SK-N-SH treated with all-trans-retinoic acid at 6 μM for 48 hours (cell line): ENCODE measurements at regions not wholly inside any gene's neighbourhood (a gene's known extent, or its start where the extent isn't known, plus 50 kb on each side); places are given as distances from the start of the nearest gene placed in this dataset.
A peak's percentile ranks its signal among the peaks of the same experiment; 100 is the strongest.

Experiments
- ATAC-seq: fragments of 200-7000 bp; cut with Tn5 transposase; 3 replicates; pipeline ENCODE4 v1.9.1; 2020; ENCODE audit warnings: mild to moderate bottlenecking, moderate library complexity
- ARNTL ChIP-seq: fragments of 450-650 bp; formaldehyde crosslinking; IDR thresholded peaks from 2 replicates; pipeline ENCODE4 v1.5.0; 2020; ENCODE audit warnings: low read depth, mild to moderate bottlenecking, moderate library complexity, borderline replicate concordance
- BACH2 ChIP-seq: fragments of 250-450 bp; sonication (Bioruptor Pico); IDR thresholded peaks from 2 replicates; pipeline ENCODE4 v1.9.0; 2021; ENCODE audit warnings: mild to moderate bottlenecking, borderline replicate concordance
- CSDC2 ChIP-seq: fragments of 250-450 bp; sonication (Bioruptor Pico); IDR thresholded peaks from 2 replicates; pipeline ENCODE4 v1.5.0; 2020; ENCODE audit warnings: mild to moderate bottlenecking, moderate library complexity
- ESRRG ChIP-seq: fragments of 250-450 bp; sonication (Bioruptor Pico); IDR thresholded peaks from 2 replicates; pipeline ENCODE4 v1.6.1; 2021; ENCODE audit warnings: mild to moderate bottlenecking
- GLIS3 ChIP-seq: fragments of 250-450 bp; sonication (Bioruptor Pico); IDR thresholded peaks from 2 replicates; pipeline ENCODE4 v1.5.0; 2020; ENCODE audit warnings: mild to moderate bottlenecking, moderate library complexity
- ISL1 ChIP-seq: fragments of 250-450 bp; sonication (Bioruptor Pico); IDR thresholded peaks from 2 replicates; pipeline ENCODE4 v2.1.2; 2022; ENCODE audit warnings: mild to moderate bottlenecking, moderate library complexity
- PPARA ChIP-seq: fragments of 250-450 bp; sonication (Bioruptor Pico); IDR thresholded peaks from 2 replicates; pipeline ENCODE4 v1.5.0; 2020; ENCODE audit warnings: mild to moderate bottlenecking, borderline replicate concordance
- RARB ChIP-seq: fragments of 250-450 bp; sonication (Bioruptor Pico); IDR thresholded peaks from 2 replicates; pipeline ENCODE4 v1.8.0; 2021; ENCODE audit warnings: mild to moderate bottlenecking, moderate library complexity
- SNAI2 ChIP-seq: fragments of 250-450 bp; sonication (Bioruptor Pico); IDR thresholded peaks from 2 replicates; pipeline ENCODE4 v1.5.0; 2020; ENCODE audit warnings: mild to moderate bottlenecking, moderate library complexity
- TOX ChIP-seq: fragments of 250-450 bp; sonication (Bioruptor Pico); IDR thresholded peaks from 2 replicates; pipeline ENCODE4 v1.8.0; 2021; ENCODE audit warnings: mild to moderate bottlenecking, moderate library complexity, borderline replicate concordance
- ZC3H10 ChIP-seq: fragments of 250-450 bp; sonication (Bioruptor Pico); IDR thresholded peaks from 2 replicates; pipeline ENCODE4 v1.5.1; 2021; ENCODE audit warnings: mild to moderate bottlenecking, moderate library complexity
- ZFP3 ChIP-seq: fragments of 250-450 bp; sonication (Bioruptor Pico); IDR thresholded peaks from 2 replicates; pipeline ENCODE4 v1.5.0; 2020; ENCODE audit warnings: mild to moderate bottlenecking, moderate library complexity
- ZFP30 ChIP-seq: fragments of 450-650 bp; formaldehyde crosslinking; IDR thresholded peaks from 2 replicates; pipeline ENCODE4 v1.5.0; 2022; ENCODE audit warnings: mild to moderate bottlenecking, moderate library complexity
- ZNF565 ChIP-seq: fragments of 450-650 bp; formaldehyde crosslinking; conservative IDR thresholded peaks from 2 replicates; pipeline ENCODE4 v1.5.0; 2020; ENCODE audit warnings: low read depth, mild to moderate bottlenecking, moderate library complexity
- ZNF8 ChIP-seq: fragments of 450-650 bp; formaldehyde crosslinking; IDR thresholded peaks from 2 replicates; pipeline ENCODE4 v1.5.0; 2020; ENCODE audit warnings: mild to moderate bottlenecking, moderate library complexity
- TF ChIP-seq, protein P1 (sequence below): fragments of 250-450 bp; sonication (Bioruptor Pico); IDR thresholded peaks from 2 replicates; pipeline ENCODE4 v1.5.1; 2021; ENCODE audit warnings: mild to moderate bottlenecking, moderate library complexity
- TF ChIP-seq, protein P2 (sequence below): fragments of 250-450 bp; sonication (Bioruptor Pico); IDR thresholded peaks from 2 replicates; pipeline ENCODE4 v1.8.0; 2020; ENCODE audit warnings: mild to moderate bottlenecking, moderate library complexity, borderline replicate concordance
- TF ChIP-seq, protein P3 (sequence below): fragments of 250-450 bp; sonication (Bioruptor Pico); IDR thresholded peaks from 2 replicates; pipeline ENCODE4 v1.8.0; 2021; ENCODE audit warnings: low read depth, mild to moderate bottlenecking, moderate library complexity, borderline replicate concordance
- TF ChIP-seq, protein P4 (sequence below): fragments of 250-450 bp; sonication (Bioruptor Pico); IDR thresholded peaks from 2 replicates; pipeline ENCODE4 v1.5.1; 2020; ENCODE audit warnings: low read depth, mild to moderate bottlenecking, moderate library complexity

DNA sequence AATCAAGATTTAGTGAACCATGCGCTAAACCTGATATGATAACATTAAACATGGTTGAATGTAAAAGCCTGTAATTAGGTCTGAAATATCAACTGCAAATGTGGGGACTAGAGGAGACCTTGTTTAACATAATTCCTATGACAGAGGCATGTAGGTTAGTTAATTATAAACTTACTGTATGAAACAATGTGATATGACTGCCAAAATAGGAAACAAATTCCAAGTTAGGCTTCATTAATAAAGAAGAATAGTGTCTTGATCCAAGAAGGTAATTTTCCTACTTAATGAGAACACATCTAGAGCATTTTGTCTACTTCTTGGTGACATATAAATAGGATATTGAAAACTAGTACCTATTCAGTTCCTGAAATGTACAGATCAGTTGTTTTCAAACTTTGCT is 136.2 kb upstream of the TARS1 start:
- TF ChIP-seq, protein P1, sequence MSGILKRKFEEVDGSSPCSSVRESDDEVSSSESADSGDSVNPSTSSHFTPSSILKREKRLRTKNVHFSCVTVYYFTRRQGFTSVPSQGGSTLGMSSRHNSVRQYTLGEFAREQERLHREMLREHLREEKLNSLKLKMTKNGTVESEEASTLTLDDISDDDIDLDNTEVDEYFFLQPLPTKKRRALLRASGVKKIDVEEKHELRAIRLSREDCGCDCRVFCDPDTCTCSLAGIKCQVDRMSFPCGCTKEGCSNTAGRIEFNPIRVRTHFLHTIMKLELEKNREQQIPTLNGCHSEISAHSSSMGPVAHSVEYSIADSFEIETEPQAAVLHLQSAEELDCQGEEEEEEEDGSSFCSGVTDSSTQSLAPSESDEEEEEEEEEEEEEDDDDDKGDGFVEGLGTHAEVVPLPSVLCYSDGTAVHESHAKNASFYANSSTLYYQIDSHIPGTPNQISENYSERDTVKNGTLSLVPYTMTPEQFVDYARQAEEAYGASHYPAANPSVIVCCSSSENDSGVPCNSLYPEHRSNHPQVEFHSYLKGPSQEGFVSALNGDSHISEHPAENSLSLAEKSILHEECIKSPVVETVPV: no peak
- no peak for TF ChIP-seq ZFP3 (CRISPR knock-in tag)
- no peak for TF ChIP-seq TOX (CRISPR knock-in tag)
- TF ChIP-seq, protein P2, sequence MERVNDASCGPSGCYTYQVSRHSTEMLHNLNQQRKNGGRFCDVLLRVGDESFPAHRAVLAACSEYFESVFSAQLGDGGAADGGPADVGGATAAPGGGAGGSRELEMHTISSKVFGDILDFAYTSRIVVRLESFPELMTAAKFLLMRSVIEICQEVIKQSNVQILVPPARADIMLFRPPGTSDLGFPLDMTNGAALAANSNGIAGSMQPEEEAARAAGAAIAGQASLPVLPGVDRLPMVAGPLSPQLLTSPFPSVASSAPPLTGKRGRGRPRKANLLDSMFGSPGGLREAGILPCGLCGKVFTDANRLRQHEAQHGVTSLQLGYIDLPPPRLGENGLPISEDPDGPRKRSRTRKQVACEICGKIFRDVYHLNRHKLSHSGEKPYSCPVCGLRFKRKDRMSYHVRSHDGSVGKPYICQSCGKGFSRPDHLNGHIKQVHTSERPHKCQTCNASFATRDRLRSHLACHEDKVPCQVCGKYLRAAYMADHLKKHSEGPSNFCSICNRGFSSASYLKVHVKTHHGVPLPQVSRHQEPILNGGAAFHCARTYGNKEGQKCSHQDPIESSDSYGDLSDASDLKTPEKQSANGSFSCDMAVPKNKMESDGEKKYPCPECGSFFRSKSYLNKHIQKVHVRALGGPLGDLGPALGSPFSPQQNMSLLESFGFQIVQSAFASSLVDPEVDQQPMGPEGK: no peak
- TF ChIP-seq BACH2 (CRISPR knock-in tag): no peak
- no peak for ATAC-seq

DNA sequence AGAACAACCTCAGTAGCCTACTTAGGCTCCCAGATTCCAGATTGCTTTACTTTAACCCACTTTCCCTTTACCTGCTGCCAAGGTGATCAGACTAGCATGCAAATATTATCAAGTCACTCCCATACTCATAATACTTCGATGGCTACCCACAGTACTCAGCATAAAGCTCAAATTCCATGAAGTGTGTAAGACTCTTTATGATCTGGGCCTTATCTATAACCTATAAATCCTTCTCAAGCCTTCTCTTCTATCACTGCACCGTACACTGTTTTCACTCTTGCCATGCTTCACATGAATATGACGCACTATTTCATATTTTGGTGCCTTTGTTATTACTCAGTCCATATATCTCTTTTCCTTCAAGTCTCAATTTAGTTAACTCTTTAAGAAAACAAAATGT is 135.2 kb upstream of the TARS1 start:
- TF ChIP-seq ZFP3 (CRISPR knock-in tag) (no peak), ZC3H10 (CRISPR knock-in tag) (no peak), GLIS3 (CRISPR knock-in tag) (no peak), ISL1 (CRISPR knock-in tag) (no peak), SNAI2 (no peak)
- TF ChIP-seq, protein P3, sequence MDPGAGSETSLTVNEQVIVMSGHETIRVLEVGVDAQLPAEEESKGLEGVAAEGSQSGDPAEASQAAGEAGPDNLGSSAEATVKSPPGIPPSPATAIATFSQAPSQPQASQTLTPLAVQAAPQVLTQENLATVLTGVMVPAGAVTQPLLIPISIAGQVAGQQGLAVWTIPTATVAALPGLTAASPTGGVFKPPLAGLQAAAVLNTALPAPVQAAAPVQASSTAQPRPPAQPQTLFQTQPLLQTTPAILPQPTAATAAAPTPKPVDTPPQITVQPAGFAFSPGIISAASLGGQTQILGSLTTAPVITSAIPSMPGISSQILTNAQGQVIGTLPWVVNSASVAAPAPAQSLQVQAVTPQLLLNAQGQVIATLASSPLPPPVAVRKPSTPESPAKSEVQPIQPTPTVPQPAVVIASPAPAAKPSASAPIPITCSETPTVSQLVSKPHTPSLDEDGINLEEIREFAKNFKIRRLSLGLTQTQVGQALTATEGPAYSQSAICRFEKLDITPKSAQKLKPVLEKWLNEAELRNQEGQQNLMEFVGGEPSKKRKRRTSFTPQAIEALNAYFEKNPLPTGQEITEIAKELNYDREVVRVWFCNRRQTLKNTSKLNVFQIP (CRISPR knock-in tag): no peak
- TF ChIP-seq, protein P1: no peak
- ATAC-seq: no peak

DNA sequence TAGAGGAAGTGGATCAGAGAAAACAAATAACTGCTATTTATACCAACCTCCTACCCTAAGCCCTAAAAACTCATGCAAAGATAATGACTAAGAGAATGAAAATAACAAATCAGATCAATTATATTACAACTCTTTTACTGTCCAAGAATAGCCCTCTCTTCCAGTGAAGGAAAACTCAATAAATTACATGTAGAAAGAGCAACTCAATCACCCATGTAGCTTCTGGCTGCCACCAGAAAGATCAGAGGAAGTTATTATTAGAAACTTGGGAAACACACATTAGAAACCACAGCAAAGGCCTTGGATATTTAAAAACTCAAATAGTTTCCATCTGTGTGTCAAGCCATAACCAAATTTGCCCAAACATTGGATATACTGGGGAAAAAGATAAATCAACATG is 134.0 kb upstream of the TARS1 start:
- TF ChIP-seq RARB (0 out of 2 replicates have a peak, but pooled peaks have one; percentile 43), ZFP30 (no peak), ZFP3 (CRISPR knock-in tag) (no peak), TOX (CRISPR knock-in tag) (peak; percentile 87; the same call in 1 of the 2 replicates), ZC3H10 (CRISPR knock-in tag) (peak; percentile 73)
- TF ChIP-seq, all 23 proteins: peak for 3
- ATAC-seq: peak; percentile 4; the same call in 1 of the 3 replicates

DNA sequence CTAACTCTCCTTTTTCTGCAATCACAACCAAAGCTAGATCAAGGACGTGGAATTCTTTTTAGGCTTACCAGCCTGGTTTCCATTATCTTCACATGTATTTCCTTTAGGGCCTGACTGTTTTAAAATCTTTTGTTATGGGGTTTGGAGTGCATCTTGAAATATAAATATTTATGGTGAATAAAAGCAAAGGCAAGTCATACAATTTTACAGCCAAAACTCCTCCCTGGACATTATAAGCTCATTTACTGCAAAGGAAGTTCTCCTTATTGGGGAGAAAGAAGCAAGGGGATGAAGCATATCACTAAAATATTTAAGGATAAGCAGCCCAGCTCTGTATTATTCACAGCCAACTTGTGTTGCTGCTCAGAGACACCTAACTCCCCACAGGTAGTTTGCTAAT is 132.2 kb upstream of the TARS1 start:
- no peak for ATAC-seq
- no peak for TF ChIP-seq ESRRG
- TF ChIP-seq PPARA: no peak
- no peak for TF ChIP-seq ZNF565
- no peak for TF ChIP-seq ISL1 (CRISPR knock-in tag)
- TF ChIP-seq, protein P1: no peak
- TF ChIP-seq, protein P4, sequence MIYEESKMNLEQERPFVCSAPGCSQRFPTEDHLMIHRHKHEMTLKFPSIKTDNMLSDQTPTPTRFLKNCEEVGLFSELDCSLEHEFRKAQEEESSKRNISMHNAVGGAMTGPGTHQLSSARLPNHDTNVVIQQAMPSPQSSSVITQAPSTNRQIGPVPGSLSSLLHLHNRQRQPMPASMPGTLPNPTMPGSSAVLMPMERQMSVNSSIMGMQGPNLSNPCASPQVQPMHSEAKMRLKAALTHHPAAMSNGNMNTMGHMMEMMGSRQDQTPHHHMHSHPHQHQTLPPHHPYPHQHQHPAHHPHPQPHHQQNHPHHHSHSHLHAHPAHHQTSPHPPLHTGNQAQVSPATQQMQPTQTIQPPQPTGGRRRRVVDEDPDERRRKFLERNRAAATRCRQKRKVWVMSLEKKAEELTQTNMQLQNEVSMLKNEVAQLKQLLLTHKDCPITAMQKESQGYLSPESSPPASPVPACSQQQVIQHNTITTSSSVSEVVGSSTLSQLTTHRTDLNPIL (CRISPR knock-in tag): no peak
- TF ChIP-seq ARNTL (CRISPR knock-in tag): no peak
- no peak for TF ChIP-seq RARB
- TF ChIP-seq CSDC2 (CRISPR knock-in tag): no peak
- no peak for TF ChIP-seq ZFP30
- no peak for TF ChIP-seq ZNF8 (CRISPR knock-in tag)
- no peak for TF ChIP-seq SNAI2
- TF ChIP-seq, protein P2: no peak
- TF ChIP-seq, protein P3 (CRISPR knock-in tag): no peak
- no peak for TF ChIP-seq ZC3H10 (CRISPR knock-in tag)
